ENCODE measurements at regions not wholly inside any gene's neighbourhood (a gene's known extent, or its start where the extent isn't known, plus 50 kb on each side); places are given as distances from the start of the nearest gene placed in this dataset.

- no peak overlapping the region for H3K4me3 ChIP-seq
- intact Hi-C loops (cut with micrococcal nuclease), result no loop called here
- H3K27ac ChIP-seq (replicated peaks), result peak overlapping the region; percentile 16
- TF ChIP-seq CTCF (IDR thresholded peaks at IDR 0.05; ENCODE audit: borderline replicate concordance), result no peak
- peaks cover 12% of the 10 kb centered on the region for H3K4me1 ChIP-seq
- peaks cover 10% of the 10 kb centered on the region for H3K9me3 ChIP-seq (replicated peaks)
- DNase-seq, result peak; percentile 81
- H3K27me3 ChIP-seq (ENCODE audit: low read depth), result no peaks in the 10 kb centered on the region
- no peaks in the 10 kb centered on the region for H3K36me3 ChIP-seq
Observed at GRCh38 chr7:72492461-72493065, 80.4 kb upstream of the CALN1 start.

- DNase-seq, result no peak
- H3K9me3 ChIP-seq (replicated peaks), result no peaks in the 10 kb centered on the region
- peaks cover 1% of the 10 kb centered on the region for H3K27me3 ChIP-seq (ENCODE audit: low read depth)
- intact Hi-C loops (cut with micrococcal nuclease), result no loop called here
- no peak overlapping the region for H3K27ac ChIP-seq (replicated peaks)
- no peak for TF ChIP-seq CTCF (IDR thresholded peaks at IDR 0.05; ENCODE audit: borderline replicate concordance)
- no peaks in the 10 kb centered on the region for H3K36me3 ChIP-seq
- H3K4me1 ChIP-seq, result peaks cover 9% of the 10 kb centered on the region
- H3K4me3 ChIP-seq, result no peak overlapping the region
Observed at GRCh38 chr7:72490301-72490700, 78.2 kb upstream of the CALN1 start.

- peaks cover 11% of the 10 kb centered on the region for H3K27me3 ChIP-seq (ENCODE audit: low read depth)
- no peak overlapping the region for H3K27ac ChIP-seq (replicated peaks)
- no peak for TF ChIP-seq CTCF (IDR thresholded peaks at IDR 0.05; ENCODE audit: borderline replicate concordance)
- no peak for DNase-seq
- no peak overlapping the region for H3K4me3 ChIP-seq
- H3K9me3 ChIP-seq (replicated peaks), result peaks cover 4% of the 10 kb centered on the region
- intact Hi-C loops (cut with micrococcal nuclease), result no loop called here
- no peaks in the 10 kb centered on the region for H3K4me1 ChIP-seq
- H3K36me3 ChIP-seq, result no peaks in the 10 kb centered on the region
Observed at GRCh38 chr7:72481934-72482333, 69.8 kb upstream of the CALN1 start.

- Histone ChIP-seq H3K27me3 (ENCODE audit: low read depth) (peaks cover 2% of the 10 kb centered on the region), H3K9me3 (replicated peaks) (peaks cover 10% of the 10 kb centered on the region), H3K4me3 (no peak overlapping the region), H3K4me1 (no peaks in the 10 kb centered on the region), H3K36me3 (no peaks in the 10 kb centered on the region), H3K27ac (replicated peaks) (no peak overlapping the region)
- DNase-seq, result no peak
- no peak for TF ChIP-seq CTCF (IDR thresholded peaks at IDR 0.05; ENCODE audit: borderline replicate concordance)
- intact Hi-C loops (cut with micrococcal nuclease), result no loop called here
Observed at GRCh38 chr7:72476608-72477305, 64.6 kb upstream of the CALN1 start.

- H3K4me3 ChIP-seq, result no peak overlapping the region
- intact Hi-C loops (cut with micrococcal nuclease), result no loop called here
- DNase-seq, result no peak
- no peaks in the 10 kb centered on the region for H3K4me1 ChIP-seq
- H3K27ac ChIP-seq (replicated peaks), result no peak overlapping the region
- no peaks in the 10 kb centered on the region for H3K36me3 ChIP-seq
- H3K27me3 ChIP-seq (ENCODE audit: low read depth), result peaks cover 13% of the 10 kb centered on the region
- TF ChIP-seq CTCF (IDR thresholded peaks at IDR 0.05; ENCODE audit: borderline replicate concordance), result no peak
- H3K9me3 ChIP-seq (replicated peaks), result peaks cover 13% of the 10 kb centered on the region
Observed at GRCh38 chr7:72467237-72467636, 55.1 kb upstream of the CALN1 start.

Measured in left ventricle myocardium inferior (tissue), 1 donor.